CD14-positive monocyte (primary cell): ENCODE measurements at regions not wholly inside any gene's neighbourhood (a gene's known extent, or its start where the extent isn't known, plus 50 kb on each side); places are given as distances from the start of the nearest gene placed in this dataset.
"Not testable (repeated sequence)": the region's sequence is repeated elsewhere in the genome, so short reads cannot be mapped to it uniquely, and the experiment has no call there.

Source experiments
- DNase-seq, 3 donors: peaks; one replicate each; pipeline ENCODE4 v3.0.0-alpha.2; 2011 to 2022
- H2AFZ ChIP-seq: 2 replicates; pipeline ENCODE4 v1.6.0; 2012; ENCODE audit warnings: mild to moderate bottlenecking, low read depth, low read length, inconsistent platforms; ENCODE audit not compliant: insufficient read depth, poor library complexity, severe bottlenecking
- H3K27ac ChIP-seq, 2 donors: 1 replicate in 1 of 2; 2 replicates in 1 of 2; pipeline ENCODE4 v1.5.1; 2012 to 2013; ENCODE audit warnings: low read length in 2 of 2, control low read depth in 1 of 2, inconsistent platforms in 1 of 2, low read depth in 1 of 2, mild to moderate bottlenecking in 1 of 2
- H3K27me3 ChIP-seq, 2 donors: one replicate each; pipeline versions ENCODE4 v1.6.0 to v1.6.1; 2011 to 2013; ENCODE audit warnings: low read length in 2 of 2; ENCODE audit not compliant: control insufficient read depth in 2 of 2, insufficient read depth in 2 of 2
- H3K36me3 ChIP-seq, 2 donors: replicated peaks in 1 of 2; 1 replicate in 1 of 2; 2 replicates in 1 of 2; pipeline versions ENCODE4 v1.5.1 to v1.6.1; 2012 to 2013; ENCODE audit warnings: low read length in 2 of 2, control low read depth in 1 of 2, inconsistent platforms in 1 of 2, mild to moderate bottlenecking in 1 of 2; ENCODE audit not compliant: insufficient read depth in 2 of 2, control insufficient read depth in 1 of 2
- H3K4me1 ChIP-seq, 2 donors: 1 replicate in 1 of 2; 2 replicates in 1 of 2; pipeline versions ENCODE4 v1.5.1 to v1.6.1; 2012 to 2013; ENCODE audit warnings: low read length in 2 of 2, control low read depth in 1 of 2, inconsistent platforms in 1 of 2, mild to moderate bottlenecking in 1 of 2, moderate library complexity in 1 of 2; ENCODE audit not compliant: insufficient read depth in 2 of 2, control insufficient read depth in 1 of 2
- H3K4me2 ChIP-seq: replicated peaks from 2 replicates; pipeline ENCODE3; 2012; ENCODE audit warnings: low read length, moderate library complexity, mild to moderate bottlenecking; ENCODE audit not compliant: poor library complexity, severe bottlenecking; ENCODE audit errors: extremely low read depth
- H3K4me3 ChIP-seq, 3 experiments: fragments of 200-600 bp in 1 of 3; sonication (generic) in 1 of 3; replicated peaks in 1 of 3; 1 replicate in 2 of 3; 2 replicates in 1 of 3; pipeline ENCODE4 v1.5.1; 2011 to 2013; ENCODE audit warnings: low read length in 3 of 3, mild to moderate bottlenecking in 3 of 3, control low read depth in 2 of 3, low read depth in 2 of 3, inconsistent platforms in 1 of 3, moderate library complexity in 1 of 3
- H3K79me2 ChIP-seq: 2 replicates; pipeline ENCODE4 v1.6.0; 2012; ENCODE audit warnings: mild to moderate bottlenecking, control low read depth, inconsistent platforms, low read length, moderate library complexity; ENCODE audit not compliant: insufficient read depth
- H3K9ac ChIP-seq: 2 replicates; pipeline ENCODE4 v1.6.0; 2017; ENCODE audit warnings: low read length, mild to moderate bottlenecking; ENCODE audit not compliant: insufficient read depth, poor library complexity, severe bottlenecking
- H3K9me3 ChIP-seq, 2 donors: replicated peaks in 1 of 2; 1 replicate in 1 of 2; 2 replicates in 1 of 2; pipeline versions ENCODE4 v1.5.1 to v1.6.1; 2012 to 2013; ENCODE audit warnings: low read length in 2 of 2, control low read depth in 1 of 2; ENCODE audit not compliant: control insufficient read depth in 1 of 2, insufficient read depth in 1 of 2
- H4K20me1 ChIP-seq: 2 replicates; pipeline ENCODE4 v1.6.0; 2012; ENCODE audit warnings: mild to moderate bottlenecking, low read length, control low read depth, moderate library complexity; ENCODE audit not compliant: insufficient read depth
- H3K27ac Mint-ChIP-seq, 7 donors: one replicate each; pipeline ENCODE4 v1.8.0; 2020; ENCODE audit warnings: mild to moderate bottlenecking in 7 of 7, mixed read lengths in 7 of 7, moderate library complexity in 6 of 7, inconsistent platforms in 2 of 7
- H3K27me3 Mint-ChIP-seq, 3 donors: one replicate each; pipeline ENCODE4 v1.8.0; 2021 to 2022; ENCODE audit warnings: low read depth in 3 of 3, mild to moderate bottlenecking in 3 of 3, mixed read lengths in 3 of 3, moderate library complexity in 3 of 3, inconsistent platforms in 1 of 3
- H3K36me3 Mint-ChIP-seq, 2 donors: one replicate each; pipeline ENCODE4 v1.8.0; 2020; ENCODE audit warnings: mixed read lengths in 2 of 2, inconsistent platforms in 1 of 2, mild to moderate bottlenecking in 1 of 2
- H3K4me1 Mint-ChIP-seq: one replicate; pipeline ENCODE4 v1.8.0; 2020; ENCODE audit warnings: mild to moderate bottlenecking, mixed read lengths
- H3K4me3 Mint-ChIP-seq, 2 donors: one replicate each; pipeline ENCODE4 v1.8.0; 2020; ENCODE audit warnings: mild to moderate bottlenecking in 2 of 2, mixed read lengths in 2 of 2, moderate library complexity in 1 of 2
- H3K9me3 Mint-ChIP-seq, 7 donors: one replicate each; pipeline ENCODE4 v1.8.0; 2020 to 2022; ENCODE audit warnings: mixed read lengths in 7 of 7, mild to moderate bottlenecking in 6 of 7, moderate library complexity in 6 of 7, inconsistent platforms in 2 of 7
- CTCF ChIP-seq: fragments of 200-600 bp; IDR thresholded peaks from one replicate; pipeline ENCODE4 v1.8.0; 2022; ENCODE audit warnings: antibody characterized with exemption, mild to moderate bottlenecking
- WGBS: methylation state at CpG from one replicate; pipeline ENCODE4 v1.1.5; 2013; ENCODE audit warnings: missing lambda C conversion rate; ENCODE audit not compliant: insufficient coverage; 5-methylcytosine and 5-hydroxymethylcytosine counted together
- intact Hi-C, 2 donors: fragments of 100-400 bp; cut with micrococcal nuclease; formaldehyde crosslinking; loops; one replicate each; pipeline versions ENCODE4 v1.15.0 to v1.15.1; 2023

DNA sequence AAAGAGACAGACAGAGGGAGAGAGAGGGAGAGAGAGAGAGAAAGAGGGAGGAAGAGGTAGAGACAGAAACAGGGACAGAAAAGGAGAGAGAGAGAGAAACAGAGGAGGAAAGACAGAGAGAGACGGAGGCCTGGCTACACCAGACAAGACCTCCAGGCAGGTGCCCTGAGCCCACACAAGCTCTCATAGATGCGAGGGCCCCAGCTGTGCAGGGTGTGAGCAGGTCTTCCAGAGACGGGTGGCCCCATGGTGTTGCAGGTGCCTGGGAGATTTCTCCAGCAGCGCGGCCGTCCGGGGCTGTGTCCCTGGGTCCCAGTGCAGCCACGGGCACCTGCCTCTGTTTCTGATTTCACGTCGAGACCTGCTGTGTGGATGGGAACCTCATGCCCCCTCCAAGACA lies 253.0 kb downstream of the SHOX start:
- Histone ChIP-seq H3K4me2 (no peak overlapping the region), H3K79me2 (no peaks in the 10 kb centered on the region), H3K9me3 (peaks cover 0 to 3% of the 10 kb centered on the region in 2 donors), H3K4me3 (no peak overlapping the region), H3K27ac (no peak overlapping the region), H4K20me1 (no peaks in the 10 kb centered on the region), H3K4me1 (no peaks in the 10 kb centered on the region), H3K9ac (no peak overlapping the region), H3K36me3 (no peaks in the 10 kb centered on the region), H2AFZ (no peak overlapping the region), H3K27me3 (no peaks in the 10 kb centered on the region)
- no peak overlapping the region for H3K27ac Mint-ChIP-seq
- H3K4me1 Mint-ChIP-seq, result no peaks in the 10 kb centered on the region
- H3K4me3 Mint-ChIP-seq, result no peak overlapping the region
- TF ChIP-seq CTCF, result no peak
- DNase-seq, result no peak
- WGBS, result 73% methylated on average over 7 of the region's 10 CpGs
- intact Hi-C loops, result no loop called here
- no peaks in the 10 kb centered on the region for H3K36me3 Mint-ChIP-seq
- peaks cover 0 to 4% (median 2%) of the 10 kb centered on the region in 7 donors for H3K9me3 Mint-ChIP-seq
- peaks cover 4 to 15% (median 5%) of the 10 kb centered on the region in 3 donors for H3K27me3 Mint-ChIP-seq

DNA sequence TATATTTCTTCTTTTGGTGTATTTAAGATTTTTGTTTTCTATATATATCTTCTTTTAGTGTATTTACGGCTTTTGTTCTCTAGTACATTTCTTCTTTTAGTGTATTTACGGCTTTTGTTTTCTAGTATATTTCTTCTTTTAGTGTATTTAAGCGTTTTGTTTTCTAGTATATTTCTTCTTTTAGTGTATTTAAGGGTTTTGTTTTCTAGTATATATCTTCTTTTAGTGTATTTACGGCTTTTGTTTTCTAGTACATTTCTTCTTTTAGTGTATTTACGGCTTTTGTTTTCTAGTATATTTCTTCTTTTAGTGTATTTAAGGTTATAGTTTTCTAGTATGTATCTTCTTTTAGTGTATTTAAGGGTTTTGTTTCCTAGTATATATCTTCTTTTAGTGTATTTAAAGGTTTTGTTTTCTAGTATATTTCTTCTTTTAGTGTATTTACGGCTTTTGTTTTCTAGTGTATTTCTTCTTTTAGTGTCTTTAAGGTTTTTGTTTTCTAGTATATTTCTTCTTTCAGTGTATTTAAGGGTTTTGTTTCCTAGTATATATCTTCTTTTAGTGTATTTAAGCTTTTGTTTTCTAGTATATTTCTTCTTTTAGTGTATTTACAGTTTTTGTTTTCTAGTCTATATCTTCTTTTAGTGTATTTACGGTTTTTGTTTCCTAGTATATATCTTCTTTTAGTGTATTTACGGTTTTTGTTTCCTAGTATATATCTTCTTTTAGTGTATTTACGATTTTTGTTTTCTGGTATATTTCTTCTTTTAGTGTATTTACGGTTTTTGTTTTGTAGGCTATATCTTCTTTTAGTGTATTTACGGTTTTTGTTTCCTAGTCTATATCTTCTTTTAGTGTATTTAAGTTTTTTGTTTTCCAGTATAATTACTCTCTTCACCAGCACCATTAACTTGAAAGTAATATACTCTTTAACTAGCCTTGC lies 249.4 kb downstream of the SHOX start:
- H3K4me1 ChIP-seq, H3K4me2 ChIP-seq, H3K27ac ChIP-seq, H3K4me3 Mint-ChIP-seq, H3K4me1 Mint-ChIP-seq, H3K9me3 Mint-ChIP-seq, H4K20me1 ChIP-seq, H3K27ac Mint-ChIP-seq, H3K36me3 Mint-ChIP-seq, DNase-seq, H3K9me3 ChIP-seq, H3K9ac ChIP-seq, H3K79me2 ChIP-seq, H3K4me3 ChIP-seq, H2AFZ ChIP-seq, H3K27me3 ChIP-seq, H3K36me3 ChIP-seq, intact Hi-C loops: not testable (repeated sequence)
- peaks cover 5 to 15% (median 6%) of the 10 kb centered on the region in 3 donors for H3K27me3 Mint-ChIP-seq
- no CpG with 5 or more reads among the region's 11 CpGs for WGBS
